ENCODE measurements at regions not wholly inside any gene's neighbourhood (a gene's known extent, or its start where the extent isn't known, plus 50 kb on each side); places are given as distances from the start of the nearest gene placed in this dataset.

DNA sequence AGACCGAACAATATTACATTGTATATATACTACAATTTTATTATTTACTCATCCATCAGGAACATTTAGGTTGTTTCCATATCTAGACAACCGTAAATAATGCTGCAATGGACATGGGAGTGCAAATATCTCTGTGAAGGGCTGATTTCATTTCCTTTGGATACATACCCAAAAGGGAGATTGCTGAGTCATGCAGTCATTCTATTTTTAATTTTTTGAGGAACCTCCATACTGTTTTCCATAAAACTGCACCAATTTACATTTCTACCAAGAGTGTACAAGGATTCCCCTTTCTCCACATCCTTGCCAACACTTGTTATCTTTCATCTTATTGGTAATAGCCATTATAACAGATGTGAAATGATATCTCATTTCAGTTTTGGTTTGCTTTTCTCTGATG lies 84.7 kb downstream of the SLC41A2 start:
- Histone ChIP-seq H4K20me1 (ENCODE audit: insufficient read depth, low read length) (no peaks in the 10 kb centered on the region), H2AFZ (ENCODE audit: low read depth, low read length) (no peak overlapping the region), H3K4me1 (ENCODE audit: insufficient read depth, low read length) (no peaks in the 10 kb centered on the region), H3K9me3 (ENCODE audit: insufficient read depth, low read depth, low read length) (no peaks in the 10 kb centered on the region), H3K27ac (ENCODE audit: low read depth, low read length) (no peak overlapping the region), H3K4me2 (ENCODE audit: low read length) (no peak overlapping the region), H3K9ac (ENCODE audit: low read length) (no peak overlapping the region), H3K27me3 (ENCODE audit: insufficient read depth, low read length) (no peaks in the 10 kb centered on the region), H3K4me3 (ENCODE audit: insufficient read depth, low read depth, low read length) (no peak overlapping the region), H3K79me2 (ENCODE audit: insufficient read depth, low read length) (no peaks in the 10 kb centered on the region), H3K36me3 (ENCODE audit: insufficient read depth, low read length) (no peaks in the 10 kb centered on the region)
- TF ChIP-seq EZH2 (IDR thresholded peaks at IDR 0.05; ENCODE audit: insufficient read depth, low read length): no peak
- TF ChIP-seq, protein P1, sequence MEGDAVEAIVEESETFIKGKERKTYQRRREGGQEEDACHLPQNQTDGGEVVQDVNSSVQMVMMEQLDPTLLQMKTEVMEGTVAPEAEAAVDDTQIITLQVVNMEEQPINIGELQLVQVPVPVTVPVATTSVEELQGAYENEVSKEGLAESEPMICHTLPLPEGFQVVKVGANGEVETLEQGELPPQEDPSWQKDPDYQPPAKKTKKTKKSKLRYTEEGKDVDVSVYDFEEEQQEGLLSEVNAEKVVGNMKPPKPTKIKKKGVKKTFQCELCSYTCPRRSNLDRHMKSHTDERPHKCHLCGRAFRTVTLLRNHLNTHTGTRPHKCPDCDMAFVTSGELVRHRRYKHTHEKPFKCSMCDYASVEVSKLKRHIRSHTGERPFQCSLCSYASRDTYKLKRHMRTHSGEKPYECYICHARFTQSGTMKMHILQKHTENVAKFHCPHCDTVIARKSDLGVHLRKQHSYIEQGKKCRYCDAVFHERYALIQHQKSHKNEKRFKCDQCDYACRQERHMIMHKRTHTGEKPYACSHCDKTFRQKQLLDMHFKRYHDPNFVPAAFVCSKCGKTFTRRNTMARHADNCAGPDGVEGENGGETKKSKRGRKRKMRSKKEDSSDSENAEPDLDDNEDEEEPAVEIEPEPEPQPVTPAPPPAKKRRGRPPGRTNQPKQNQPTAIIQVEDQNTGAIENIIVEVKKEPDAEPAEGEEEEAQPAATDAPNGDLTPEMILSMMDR (IDR thresholded peaks at IDR 0.05; ENCODE audit: insufficient read depth, low read depth, low read length): no peak
- Mint-ChIP-seq H3K9me3 (ENCODE audit: unreplicated experiment) (peaks cover 6% of the 10 kb centered on the region), H3K4me1 (ENCODE audit: low read depth, unreplicated experiment) (peaks cover 2% of the 10 kb centered on the region), H3K4me3 (ENCODE audit: unreplicated experiment) (no peak overlapping the region), H3K36me3 (ENCODE audit: low read depth, unreplicated experiment) (peaks cover 11% of the 10 kb centered on the region), H3K27me3 (ENCODE audit: low read depth, unreplicated experiment) (no peaks in the 10 kb centered on the region), H3K27ac (ENCODE audit: unreplicated experiment) (no peak overlapping the region)
- FAIRE-seq (no peak), DNase-seq (ENCODE audit: low read depth) (no peak)

DNA sequence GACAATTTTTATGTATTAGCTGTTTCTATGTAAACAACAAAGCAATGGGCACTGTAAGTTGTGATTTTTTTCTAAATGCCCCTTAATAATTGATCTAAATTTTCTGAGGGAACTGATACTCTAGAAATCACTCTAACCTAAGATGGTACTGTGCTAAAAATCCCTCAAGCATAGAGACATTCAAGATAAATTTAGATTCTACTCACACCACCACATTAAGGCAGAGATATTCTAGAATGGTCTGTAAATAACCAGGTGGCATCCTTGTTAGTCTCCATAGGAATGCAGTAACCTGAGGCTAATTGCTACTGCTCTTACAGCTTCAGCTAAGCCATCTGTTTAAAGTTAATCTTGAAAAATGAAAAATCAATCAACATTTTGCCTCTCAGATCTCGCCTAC lies 87.3 kb downstream of the SLC41A2 start:
- H3K4me3 Mint-ChIP-seq (ENCODE audit: unreplicated experiment): no peak overlapping the region
- no peak overlapping the region for H3K27ac Mint-ChIP-seq (ENCODE audit: unreplicated experiment)
- H3K27me3 Mint-ChIP-seq (ENCODE audit: low read depth, unreplicated experiment): no peaks in the 10 kb centered on the region
- no peaks in the 10 kb centered on the region for H3K27me3 ChIP-seq (ENCODE audit: insufficient read depth, low read length)
- H3K36me3 Mint-ChIP-seq (ENCODE audit: low read depth, unreplicated experiment): peaks cover 9% of the 10 kb centered on the region
- FAIRE-seq (no peak), DNase-seq (ENCODE audit: low read depth) (no peak)
- no peaks in the 10 kb centered on the region for H3K36me3 ChIP-seq (ENCODE audit: insufficient read depth, low read length)
- no peak overlapping the region for H3K27ac ChIP-seq (ENCODE audit: low read depth, low read length)
- peaks cover 5% of the 10 kb centered on the region for H3K4me1 ChIP-seq (ENCODE audit: insufficient read depth, low read length)
- TF ChIP-seq EZH2 (IDR thresholded peaks at IDR 0.05; ENCODE audit: insufficient read depth, low read length): no peak
- TF ChIP-seq, protein P1 (IDR thresholded peaks at IDR 0.05; ENCODE audit: insufficient read depth, low read depth, low read length): no peak
- no peak overlapping the region for H2AFZ ChIP-seq (ENCODE audit: low read depth, low read length)
- H3K4me1 Mint-ChIP-seq (ENCODE audit: low read depth, unreplicated experiment): peaks cover 2% of the 10 kb centered on the region
- H3K9me3 Mint-ChIP-seq (ENCODE audit: unreplicated experiment): peaks cover 2% of the 10 kb centered on the region
- H3K9ac ChIP-seq (ENCODE audit: low read length): no peak overlapping the region
- no peaks in the 10 kb centered on the region for H3K79me2 ChIP-seq (ENCODE audit: insufficient read depth, low read length)
- no peaks in the 10 kb centered on the region for H3K9me3 ChIP-seq (ENCODE audit: insufficient read depth, low read depth, low read length)
- H3K4me3 ChIP-seq (ENCODE audit: insufficient read depth, low read depth, low read length): no peak overlapping the region
- H3K4me2 ChIP-seq (ENCODE audit: low read length): no peak overlapping the region
- no peaks in the 10 kb centered on the region for H4K20me1 ChIP-seq (ENCODE audit: insufficient read depth, low read length)

DNA sequence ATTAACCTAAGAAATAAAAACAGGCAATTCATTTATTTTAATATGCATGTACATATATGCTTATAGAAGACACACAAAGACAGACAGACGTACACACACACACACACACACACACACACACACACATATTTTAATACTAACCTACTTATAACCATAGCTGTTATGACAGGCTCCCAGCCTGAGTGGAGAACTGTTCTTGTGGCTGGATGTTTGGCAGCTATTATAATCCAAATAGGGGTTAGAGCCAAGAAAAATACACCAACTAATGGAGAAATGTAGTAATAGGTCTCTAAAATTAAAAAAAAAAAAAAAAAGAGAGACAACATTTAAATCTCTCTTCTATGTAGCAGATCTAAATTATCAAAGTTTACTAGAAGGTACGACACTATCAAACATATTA lies 91.8 kb downstream of the SLC41A2 start:
- H2AFZ ChIP-seq (ENCODE audit: low read depth, low read length): no peak overlapping the region
- no peaks in the 10 kb centered on the region for H3K27me3 Mint-ChIP-seq (ENCODE audit: low read depth, unreplicated experiment)
- no peaks in the 10 kb centered on the region for H3K36me3 ChIP-seq (ENCODE audit: insufficient read depth, low read length)
- no peaks in the 10 kb centered on the region for H3K9me3 ChIP-seq (ENCODE audit: insufficient read depth, low read depth, low read length)
- H3K36me3 Mint-ChIP-seq (ENCODE audit: low read depth, unreplicated experiment): peaks cover 2% of the 10 kb centered on the region
- H3K27ac ChIP-seq (ENCODE audit: low read depth, low read length): no peak overlapping the region
- peak; percentile 84 for DNase-seq (ENCODE audit: low read depth)
- no peak overlapping the region for H3K4me3 ChIP-seq (ENCODE audit: insufficient read depth, low read depth, low read length)
- no peak overlapping the region for H3K4me2 ChIP-seq (ENCODE audit: low read length)
- H3K9me3 Mint-ChIP-seq (ENCODE audit: unreplicated experiment): no peaks in the 10 kb centered on the region
- H3K9ac ChIP-seq (ENCODE audit: low read length): no peak overlapping the region
- no peaks in the 10 kb centered on the region for H3K27me3 ChIP-seq (ENCODE audit: insufficient read depth, low read length)
- no peak for FAIRE-seq
- no peaks in the 10 kb centered on the region for H3K79me2 ChIP-seq (ENCODE audit: insufficient read depth, low read length)
- H3K27ac Mint-ChIP-seq (ENCODE audit: unreplicated experiment): no peak overlapping the region
- H4K20me1 ChIP-seq (ENCODE audit: insufficient read depth, low read length): no peaks in the 10 kb centered on the region
- H3K4me1 Mint-ChIP-seq (ENCODE audit: low read depth, unreplicated experiment): peaks cover 2% of the 10 kb centered on the region
- H3K4me1 ChIP-seq (ENCODE audit: insufficient read depth, low read length): peaks cover 10% of the 10 kb centered on the region
- no peak overlapping the region for H3K4me3 Mint-ChIP-seq (ENCODE audit: unreplicated experiment)
- TF ChIP-seq, protein P1 (IDR thresholded peaks at IDR 0.05; ENCODE audit: insufficient read depth, low read depth, low read length): no peak
- TF ChIP-seq EZH2 (IDR thresholded peaks at IDR 0.05; ENCODE audit: insufficient read depth, low read length): no peak
